NB4 (cell line): ENCODE measurements at regions not wholly inside any gene's neighbourhood (a gene's known extent, or its start where the extent isn't known, plus 50 kb on each side); places are given as distances from the start of the nearest gene placed in this dataset.

Experiments
- DNase-seq: peaks from one replicate; pipeline ENCODE4 v3.0.0; 2010; ENCODE audit warnings: low read depth
- H3K4me3 ChIP-seq: one replicate; pipeline ENCODE4 v1.5.1; 2011; ENCODE audit warnings: mild to moderate bottlenecking, low read depth, low read length, moderate library complexity
- CTCF ChIP-seq: IDR thresholded peaks from one replicate; pipeline ENCODE4 v1.5.1; 2012; ENCODE audit warnings: low read depth, low read length
- MAX ChIP-seq: IDR thresholded peaks from 2 replicates; pipeline ENCODE4 v1.6.1; 2011; ENCODE audit warnings: low read depth, low read length
- MYC ChIP-seq: IDR thresholded peaks from 2 replicates; pipeline ENCODE4 v1.6.1; 2011; ENCODE audit warnings: low read depth, low read length
- POLR2A ChIP-seq: IDR thresholded peaks from 2 replicates; pipeline ENCODE4 v1.6.1; 2011; ENCODE audit warnings: mild to moderate bottlenecking; ENCODE audit not compliant: insufficient read length; ENCODE audit errors: extremely low read depth

GRCh38 chr7:17233603-17234002 is 64.8 kb upstream of the AHR start:
- peak overlapping the region; percentile 50 for H3K4me3 ChIP-seq
- no peak for DNase-seq
- no peak for TF ChIP-seq MYC

GRCh38 chr7:17234030-17234397 is 64.4 kb upstream of the AHR start:
- peak overlapping the region; percentile 50 for H3K4me3 ChIP-seq
- TF ChIP-seq CTCF = no peak
- no peak for TF ChIP-seq MYC
- TF ChIP-seq POLR2A = no peak
- TF ChIP-seq MAX = no peak
- DNase-seq = peak; percentile 84

GRCh38 chr7:17234398-17235031 is 63.9 kb upstream of the AHR start:
- DNase-seq = peak; percentile 97
- peak; percentile 32; the same call in 1 of the 2 replicates for TF ChIP-seq MAX
- TF ChIP-seq MYC = peak; percentile 79
- no peak for TF ChIP-seq POLR2A
- H3K4me3 ChIP-seq = peak overlapping the region; percentile 50

- DNase-seq = peak; percentile 17
- no peak for TF ChIP-seq MYC
- TF ChIP-seq MAX = no peak
- no peak for TF ChIP-seq POLR2A
- no peak for TF ChIP-seq CTCF
- no peak overlapping the region for H3K4me3 ChIP-seq
Observed at GRCh38 chr7:17236171-17236570, 62.3 kb upstream of the AHR start.

GRCh38 chr7:17236603-17237002 is 61.8 kb upstream of the AHR start:
- H3K4me3 ChIP-seq = no peak overlapping the region
- no peak for DNase-seq
- no peak for TF ChIP-seq POLR2A
- no peak for TF ChIP-seq MYC
- TF ChIP-seq CTCF = no peak
- no peak for TF ChIP-seq MAX

GRCh38 chr7:17239046-17239445 is 59.4 kb upstream of the AHR start:
- H3K4me3 ChIP-seq = no peak overlapping the region
- DNase-seq = no peak
- TF ChIP-seq POLR2A = no peak

GRCh38 chr7:17239683-17240521 is 58.5 kb upstream of the AHR start:
- H3K4me3 ChIP-seq = no peak overlapping the region
- TF ChIP-seq MYC = no peak
- TF ChIP-seq CTCF = no peak
- no peak for TF ChIP-seq MAX
- TF ChIP-seq POLR2A = no peak
- DNase-seq = no peak
